H9 (cell line): ENCODE measurements at regions not wholly inside any gene's neighbourhood (a gene's known extent, or its start where the extent isn't known, plus 50 kb on each side); places are given as distances from the start of the nearest gene placed in this dataset.

Source experiments
- DNase-seq: peaks from one replicate; pipeline ENCODE4 v3.0.0-alpha.2; 2017
- H2AFZ ChIP-seq: one replicate; pipeline ENCODE4 v1.6.1; 2013; ENCODE audit warnings: mild to moderate bottlenecking, low read length, control low read depth, moderate library complexity
- H2AK5ac ChIP-seq: 2 replicates; pipeline ENCODE4 v1.6.1; 2013; ENCODE audit warnings: low read length, control low read depth, mixed read lengths; ENCODE audit not compliant: insufficient read length
- H2BK120ac ChIP-seq: one replicate; pipeline ENCODE4 v1.6.1; 2013; ENCODE audit warnings: low read depth, mild to moderate bottlenecking, low read length, control low read depth, inconsistent platforms; ENCODE audit not compliant: poor library complexity, severe bottlenecking
- H2BK12ac ChIP-seq: 2 replicates; pipeline ENCODE4 v1.6.1; 2013; ENCODE audit warnings: low read length, control low read depth, mixed read lengths, low read depth; ENCODE audit not compliant: insufficient read length
- H2BK15ac ChIP-seq: 2 replicates; pipeline ENCODE4 v1.6.1; 2013; ENCODE audit warnings: low read depth, low read length, control low read depth
- H2BK20ac ChIP-seq: one replicate; pipeline ENCODE4 v1.6.1; 2013; ENCODE audit warnings: low read depth, mild to moderate bottlenecking, low read length, control low read depth, inconsistent platforms; ENCODE audit not compliant: poor library complexity, severe bottlenecking
- H2BK5ac ChIP-seq: 2 replicates; pipeline ENCODE4 v1.6.1; 2013; ENCODE audit warnings: low read length, control low read depth, mixed read lengths; ENCODE audit not compliant: insufficient read length
- H3K14ac ChIP-seq: 2 replicates; pipeline ENCODE4 v1.6.1; 2013; ENCODE audit warnings: low read length, control low read depth; ENCODE audit not compliant: insufficient read depth
- H3K18ac ChIP-seq: 2 replicates; pipeline ENCODE4 v1.6.1; 2013; ENCODE audit warnings: low read depth, mild to moderate bottlenecking, mixed read lengths, low read length, control low read depth; ENCODE audit not compliant: insufficient read length
- H3K23ac ChIP-seq: 2 replicates; pipeline ENCODE4 v1.6.1; 2013; ENCODE audit warnings: low read length, control low read depth, mixed read lengths, low read depth; ENCODE audit not compliant: insufficient read length
- H3K23me2 ChIP-seq: 2 replicates; pipeline ENCODE4 v1.6.1; 2013; ENCODE audit warnings: low read depth, mild to moderate bottlenecking, mixed read lengths, low read length, control low read depth; ENCODE audit not compliant: insufficient read length, poor library complexity, severe bottlenecking
- H3K27ac ChIP-seq: 2 replicates; pipeline ENCODE4 v1.5.1; 2013; ENCODE audit warnings: low read length, control low read depth, mixed read lengths, low read depth; ENCODE audit not compliant: insufficient read length
- H3K27me3 ChIP-seq: 2 replicates; pipeline ENCODE4 v1.6.1; 2013; ENCODE audit warnings: low read length, control low read depth, inconsistent platforms; ENCODE audit not compliant: insufficient read depth
- H3K4ac ChIP-seq: 2 replicates; pipeline ENCODE4 v1.6.1; 2013; ENCODE audit warnings: low read depth, mild to moderate bottlenecking, control low read depth, inconsistent platforms, low read length, moderate library complexity
- H3K4me1 ChIP-seq: 2 replicates; pipeline ENCODE4 v1.6.1; 2013; ENCODE audit warnings: low read length, control low read depth, inconsistent platforms; ENCODE audit not compliant: insufficient read depth
- H3K4me2 ChIP-seq: 2 replicates; pipeline ENCODE4 v1.6.1; 2013; ENCODE audit warnings: low read length, control low read depth, mixed read lengths; ENCODE audit not compliant: insufficient read length, insufficient read depth
- H3K56ac ChIP-seq: 2 replicates; pipeline ENCODE4 v1.6.1; 2013; ENCODE audit warnings: low read depth, mild to moderate bottlenecking, mixed read lengths, low read length, control low read depth; ENCODE audit not compliant: insufficient read length
- H3K79me1 ChIP-seq: 2 replicates; pipeline ENCODE4 v1.6.1; 2013; ENCODE audit warnings: low read depth, mild to moderate bottlenecking, moderate library complexity, low read length, control low read depth, inconsistent platforms; ENCODE audit not compliant: insufficient read depth, poor library complexity, severe bottlenecking
- H3K79me2 ChIP-seq: 2 replicates; pipeline ENCODE4 v1.6.1; 2013; ENCODE audit warnings: low read length, control low read depth, inconsistent platforms; ENCODE audit not compliant: insufficient read depth
- H3K9ac ChIP-seq: 2 replicates; pipeline ENCODE4 v1.6.1; 2013; ENCODE audit warnings: low read length, control low read depth, mixed read lengths; ENCODE audit not compliant: insufficient read length; ENCODE audit errors: extremely low read depth
- H3K9me3 ChIP-seq: one replicate; pipeline ENCODE4 v1.6.1; 2013; ENCODE audit warnings: low read depth, low read length, inconsistent platforms; ENCODE audit not compliant: control insufficient read depth
- H3T11ph ChIP-seq: one replicate; pipeline ENCODE4 v1.6.1; 2013; ENCODE audit warnings: mild to moderate bottlenecking, low read length, control low read depth, inconsistent platforms
- H4K20me1 ChIP-seq: one replicate; pipeline ENCODE4 v1.6.1; 2013; ENCODE audit not compliant: control insufficient read depth, insufficient read length, insufficient read depth
- H4K5ac ChIP-seq: 2 replicates; pipeline ENCODE4 v1.6.1; 2013; ENCODE audit warnings: low read depth, mild to moderate bottlenecking, mixed read lengths, low read length, control low read depth; ENCODE audit not compliant: insufficient read length
- H4K8ac ChIP-seq: replicated peaks from 2 replicates; pipeline ENCODE4 v1.6.1; 2013; ENCODE audit warnings: low read length, control low read depth, mixed read lengths, low read depth; ENCODE audit not compliant: insufficient read length
- H4K91ac ChIP-seq: 2 replicates; pipeline ENCODE4 v1.6.1; 2013; ENCODE audit warnings: low read depth, mild to moderate bottlenecking, moderate library complexity, mixed read lengths, low read length, control low read depth; ENCODE audit not compliant: insufficient read length
- H3K27ac Mint-ChIP-seq, 3 experiments: 2 replicates in 2 of 3; 3 replicates in 1 of 3; pipeline ENCODE4 v1.8.0; 2020 to 2021; ENCODE audit warnings: mixed read lengths in 3 of 3, mild to moderate bottlenecking in 1 of 3, moderate library complexity in 1 of 3
- H3K27me3 Mint-ChIP-seq: 2 replicates; pipeline ENCODE4 v1.8.0; 2021; ENCODE audit warnings: low read depth, mild to moderate bottlenecking, moderate library complexity, mixed read lengths
- H3K36me3 Mint-ChIP-seq, 3 experiments: 2 replicates in 2 of 3; 3 replicates in 1 of 3; pipeline ENCODE4 v1.8.0; 2020 to 2021; ENCODE audit warnings: low read depth in 3 of 3, mixed read lengths in 3 of 3; ENCODE audit not compliant: insufficient read depth in 1 of 3
- H3K4me1 Mint-ChIP-seq, 2 experiments: 2 replicates each; pipeline ENCODE4 v1.8.0; 2020; ENCODE audit warnings: mixed read lengths in 2 of 2
- H3K4me3 Mint-ChIP-seq, 2 experiments: 2 replicates in 1 of 2; 3 replicates in 1 of 2; pipeline ENCODE4 v1.8.0; 2020 to 2021; ENCODE audit warnings: mild to moderate bottlenecking in 2 of 2, mixed read lengths in 2 of 2, moderate library complexity in 1 of 2
- H3K9me3 Mint-ChIP-seq, 2 experiments: 2 replicates in 1 of 2; 3 replicates in 1 of 2; pipeline ENCODE4 v1.8.0; 2020; ENCODE audit warnings: mild to moderate bottlenecking in 2 of 2, mixed read lengths in 2 of 2, moderate library complexity in 1 of 2
- WGBS: extraction: QIAGEN DNeasy Blood & Tissue Kit; methylation state at CpG from one replicate; pipeline ENCODE4 v1.1.7; 2013; ENCODE audit warnings: missing lambda C conversion rate, low lambda C conversion rate, mixed read lengths; ENCODE audit not compliant: insufficient read length; ENCODE audit errors: extremely low coverage; 5-methylcytosine and 5-hydroxymethylcytosine counted together
- TF ChIP-seq, protein P1 (sequence below): fragments of 200-600 bp; sonication (generic); conservative IDR thresholded peaks from 3 replicates; pipeline ENCODE4 v1.8.0; 2021; ENCODE audit warnings: antibody characterized with exemption, mild to moderate bottlenecking

GRCh38 chr13:106383791-106384190 is 151.7 kb downstream of the EFNB2 start:
- TF ChIP-seq, protein P1, sequence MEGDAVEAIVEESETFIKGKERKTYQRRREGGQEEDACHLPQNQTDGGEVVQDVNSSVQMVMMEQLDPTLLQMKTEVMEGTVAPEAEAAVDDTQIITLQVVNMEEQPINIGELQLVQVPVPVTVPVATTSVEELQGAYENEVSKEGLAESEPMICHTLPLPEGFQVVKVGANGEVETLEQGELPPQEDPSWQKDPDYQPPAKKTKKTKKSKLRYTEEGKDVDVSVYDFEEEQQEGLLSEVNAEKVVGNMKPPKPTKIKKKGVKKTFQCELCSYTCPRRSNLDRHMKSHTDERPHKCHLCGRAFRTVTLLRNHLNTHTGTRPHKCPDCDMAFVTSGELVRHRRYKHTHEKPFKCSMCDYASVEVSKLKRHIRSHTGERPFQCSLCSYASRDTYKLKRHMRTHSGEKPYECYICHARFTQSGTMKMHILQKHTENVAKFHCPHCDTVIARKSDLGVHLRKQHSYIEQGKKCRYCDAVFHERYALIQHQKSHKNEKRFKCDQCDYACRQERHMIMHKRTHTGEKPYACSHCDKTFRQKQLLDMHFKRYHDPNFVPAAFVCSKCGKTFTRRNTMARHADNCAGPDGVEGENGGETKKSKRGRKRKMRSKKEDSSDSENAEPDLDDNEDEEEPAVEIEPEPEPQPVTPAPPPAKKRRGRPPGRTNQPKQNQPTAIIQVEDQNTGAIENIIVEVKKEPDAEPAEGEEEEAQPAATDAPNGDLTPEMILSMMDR, result no peak
- Histone ChIP-seq H4K5ac (no peak overlapping the region), H3K27ac (no peak overlapping the region), H3K56ac (no peak overlapping the region), H3K79me1 (no peaks in the 10 kb centered on the region), H3K18ac (no peak overlapping the region), H3K23me2 (no peaks in the 10 kb centered on the region), H4K8ac (no peak overlapping the region), H2BK20ac (no peak overlapping the region), H3K9ac (no peak overlapping the region), H2BK15ac (no peak overlapping the region), H2AK5ac (no peak overlapping the region), H3K4ac (no peak overlapping the region), H3K9me3 (no peaks in the 10 kb centered on the region), H2AFZ (no peak overlapping the region), H3K79me2 (no peaks in the 10 kb centered on the region), H3T11ph (no peak overlapping the region), H2BK5ac (no peak overlapping the region), H2BK12ac (no peak overlapping the region), H3K4me2 (no peak overlapping the region), H4K20me1 (no peaks in the 10 kb centered on the region), H3K14ac (no peak overlapping the region), H2BK120ac (no peak overlapping the region), H3K23ac (no peak overlapping the region), H4K91ac (no peak overlapping the region), H3K4me1 (no peaks in the 10 kb centered on the region), H3K27me3 (no peaks in the 10 kb centered on the region)
- Mint-ChIP-seq H3K27ac (no peak overlapping the region), H3K27me3 (no peaks in the 10 kb centered on the region), H3K4me3 (no peak overlapping the region), H3K36me3 (peaks cover 0 to 3% (median 1%) of the 10 kb centered on the region in 3 experiments; a peak in 3 of 7 replicates), H3K4me1 (peaks cover 20 to 21% of the 10 kb centered on the region in 2 experiments), H3K9me3 (peaks cover 2% of the 10 kb centered on the region in 2 experiments; a peak in 2 of 5 replicates)
- DNase-seq, result no peak
- no CpG with 5 or more reads among the region's 1 CpG for WGBS
